Hepatocyte (in vitro differentiated cells): ENCODE measurements at regions not wholly inside any gene's neighbourhood (a gene's known extent, or its start where the extent isn't known, plus 50 kb on each side); places are given as distances from the start of the nearest gene placed in this dataset.

Source experiments
- DNase-seq: peaks from one replicate; pipeline ENCODE4 v3.0.0-alpha.2; 2016; ENCODE audit warnings: low spot score
- H2AFZ ChIP-seq: fragments of 200-600 bp; sonication (generic); 2 replicates; pipeline ENCODE4 v1.6.0; 2016; ENCODE audit warnings: antibody characterized with exemption, mild to moderate bottlenecking
- H3K27ac ChIP-seq: fragments of 200-600 bp; sonication (generic); 2 replicates; pipeline ENCODE4 v1.5.1; 2016; ENCODE audit warnings: mild to moderate bottlenecking
- H3K27me3 ChIP-seq: fragments of 200-600 bp; sonication (generic); 2 replicates; pipeline ENCODE4 v1.6.1; 2016
- H3K36me3 ChIP-seq: fragments of 200-600 bp; sonication (generic); replicated peaks from 2 replicates; pipeline ENCODE4 v1.5.1; 2016; ENCODE audit warnings: low read depth; ENCODE audit not compliant: insufficient read depth
- H3K4me1 ChIP-seq: fragments of 200-600 bp; sonication (generic); 2 replicates; pipeline ENCODE4 v1.5.1; 2016; ENCODE audit warnings: mild to moderate bottlenecking, moderate library complexity; ENCODE audit not compliant: insufficient read depth
- H3K4me2 ChIP-seq: fragments of 200-600 bp; sonication (generic); 2 replicates; pipeline ENCODE4 v1.6.0; 2016
- H3K4me3 ChIP-seq: fragments of 200-600 bp; sonication (generic); 2 replicates; pipeline ENCODE4 v1.5.1; 2016; ENCODE audit warnings: mild to moderate bottlenecking
- H3K79me2 ChIP-seq: fragments of 200-600 bp; sonication (generic); 2 replicates; pipeline ENCODE4 v1.6.0; 2017; ENCODE audit warnings: mild to moderate bottlenecking
- H3K9me2 ChIP-seq: fragments of 200-600 bp; sonication (generic); replicated peaks from 2 replicates; pipeline ENCODE4 v1.6.0; 2017; ENCODE audit warnings: mild to moderate bottlenecking; ENCODE audit not compliant: insufficient read depth
- H3K9me3 ChIP-seq: fragments of 200-600 bp; sonication (generic); 2 replicates; pipeline ENCODE4 v1.5.1; 2016; ENCODE audit warnings: low read depth, mild to moderate bottlenecking
- H4K20me1 ChIP-seq: fragments of 200-600 bp; sonication (generic); 2 replicates; pipeline ENCODE4 v1.6.0; 2016; ENCODE audit warnings: mild to moderate bottlenecking; ENCODE audit not compliant: insufficient read depth, poor library complexity, severe bottlenecking
- CTCF ChIP-seq: fragments of 200-600 bp; sonication (generic); IDR thresholded peaks from 2 replicates; pipeline ENCODE4 v1.5.1; 2016; ENCODE audit warnings: antibody characterized with exemption, mild to moderate bottlenecking; ENCODE audit not compliant: poor library complexity
- EZH2 ChIP-seq: fragments of 200-600 bp; sonication (generic); IDR thresholded peaks from 2 replicates; pipeline ENCODE4 v1.6.1; 2016; ENCODE audit warnings: antibody characterized with exemption, mild to moderate bottlenecking, borderline replicate concordance
- EZH2phosphoT487 ChIP-seq: fragments of 200-600 bp; sonication (generic); IDR thresholded peaks from one replicate; pipeline ENCODE4 v1.6.1; 2018; ENCODE audit warnings: antibody characterized with exemption, mild to moderate bottlenecking, low read depth, moderate library complexity; ENCODE audit not compliant: unreplicated experiment, severe bottlenecking
- WGBS: methylation state at CpG from one replicate; pipeline ENCODE4 v1.1.6; 2016; ENCODE audit warnings: low lambda C conversion rate; ENCODE audit errors: missing lambda C conversion rate; 5-methylcytosine and 5-hydroxymethylcytosine counted together

- Histone ChIP-seq H3K4me1 (no peaks in the 10 kb centered on the region), H3K9me3 (no peaks in the 10 kb centered on the region), H3K4me2 (no peak overlapping the region), H3K27ac (no peak overlapping the region), H3K9me2 (no peaks in the 10 kb centered on the region), H4K20me1 (no peaks in the 10 kb centered on the region), H3K4me3 (no peak overlapping the region), H3K27me3 (no peaks in the 10 kb centered on the region), H3K79me2 (no peaks in the 10 kb centered on the region), H3K36me3 (no peaks in the 10 kb centered on the region), H2AFZ (no peak overlapping the region)
- DNase-seq, result no peak
- 91% methylated on average over 4 of the region's 4 CpGs for WGBS
- TF ChIP-seq EZH2 (no peak), EZH2phosphoT487 (no peak), CTCF (no peak)
These were observed 310.2 kb downstream of the SATB1 start for GRCh38 chr3:18114894-18115293.

- H3K4me2 ChIP-seq, result no peak overlapping the region
These were observed 311.7 kb downstream of the SATB1 start for GRCh38 chr3:18113417-18113816.

GRCh38 chr3:18112674-18113375 lies 312.3 kb downstream of the SATB1 start:
- H2AFZ ChIP-seq, result no peak overlapping the region
- no peaks in the 10 kb centered on the region for H3K9me3 ChIP-seq
- no peaks in the 10 kb centered on the region for H3K27me3 ChIP-seq
- H3K4me1 ChIP-seq, result no peaks in the 10 kb centered on the region
- no peak overlapping the region for H3K4me2 ChIP-seq
- no peaks in the 10 kb centered on the region for H3K36me3 ChIP-seq
- H3K4me3 ChIP-seq, result no peak overlapping the region
- H3K79me2 ChIP-seq, result no peaks in the 10 kb centered on the region
- WGBS, result 51% methylated on average over 5 of the region's 5 CpGs
- TF ChIP-seq EZH2, result no peak
- no peak for TF ChIP-seq EZH2phosphoT487
- TF ChIP-seq CTCF, result no peak
- H4K20me1 ChIP-seq, result no peaks in the 10 kb centered on the region
- no peaks in the 10 kb centered on the region for H3K9me2 ChIP-seq
- no peak for DNase-seq
- no peak overlapping the region for H3K27ac ChIP-seq

More at GRCh38 chr3:18113417-18113816, 311.7 kb downstream of the SATB1 start:
- Histone ChIP-seq H4K20me1 (no peaks in the 10 kb centered on the region), H3K4me3 (no peak overlapping the region), H3K36me3 (no peaks in the 10 kb centered on the region), H2AFZ (no peak overlapping the region), H3K9me3 (no peaks in the 10 kb centered on the region), H3K79me2 (no peaks in the 10 kb centered on the region), H3K27me3 (no peaks in the 10 kb centered on the region), H3K27ac (no peak overlapping the region), H3K4me1 (no peaks in the 10 kb centered on the region), H3K9me2 (no peaks in the 10 kb centered on the region)
- no peak for DNase-seq
- WGBS, result 74% methylated on average over 4 of the region's 4 CpGs
- TF ChIP-seq CTCF (no peak), EZH2phosphoT487 (no peak), EZH2 (no peak)

- WGBS, result 46% methylated on average over 6 of the region's 6 CpGs
- Histone ChIP-seq H3K4me2 (peak overlapping the region; percentile 20), H4K20me1 (no peaks in the 10 kb centered on the region), H3K9me2 (no peaks in the 10 kb centered on the region), H3K4me3 (no peak overlapping the region), H3K9me3 (no peaks in the 10 kb centered on the region), H3K4me1 (no peaks in the 10 kb centered on the region), H3K27me3 (no peaks in the 10 kb centered on the region), H2AFZ (no peak overlapping the region), H3K36me3 (no peaks in the 10 kb centered on the region), H3K79me2 (no peaks in the 10 kb centered on the region), H3K27ac (no peak overlapping the region)
- TF ChIP-seq EZH2 (no peak), CTCF (no peak), EZH2phosphoT487 (no peak)
- DNase-seq, result no peak
These were observed 313.3 kb downstream of the SATB1 start for GRCh38 chr3:18111796-18112232.
